Testis (tissue), 2 donors: ENCODE measurements at regions not wholly inside any gene's neighbourhood (a gene's known extent, or its start where the extent isn't known, plus 50 kb on each side); places are given as distances from the start of the nearest gene placed in this dataset.

Experiments used
- CTCF ChIP-seq, 3 experiments: fragments of 450-650 bp in 2 of 3; fragments of 200-600 bp in 1 of 3; sonication (generic) in 1 of 3; IDR thresholded peaks; one replicate each; pipeline ENCODE4 v1.5.1; 2016 to 2019; ENCODE audit warnings: antibody characterized with exemption in 3 of 3, mild to moderate bottlenecking in 2 of 3, moderate library complexity in 1 of 3
- POLR2A ChIP-seq: fragments of 450-650 bp; IDR thresholded peaks from one replicate; pipeline ENCODE4 v1.6.1; 2017; ENCODE audit warnings: antibody characterized with exemption, mild to moderate bottlenecking, moderate library complexity

GRCh38 chr14:104496095-104496494 lies 83.5 kb upstream of the C14orf180 start:
- no peak for TF ChIP-seq CTCF (IDR thresholded peaks at IDR 0.05)
- no peak for TF ChIP-seq POLR2A
